SKM-1 (cell line): ENCODE measurements at regions not wholly inside any gene's neighbourhood (a gene's known extent, or its start where the extent isn't known, plus 50 kb on each side); places are given as distances from the start of the nearest gene placed in this dataset.
"Not testable (repeated sequence)": the region's sequence is repeated elsewhere in the genome, so short reads cannot be mapped to it uniquely, and the experiment has no call there.

Source experiments
- DNase-seq: peaks from one replicate; lab custom pipeline; 2025; ENCODE audit not compliant: unreplicated experiment; lab: John Stamatoyannopoulos, UW

GRCh38 chr16:7278636-7279035 is 54.0 kb upstream of the RBFOX1 start:
- no peak for DNase-seq

GRCh38 chr16:7272567-7273158 is 60.0 kb upstream of the RBFOX1 start:
- no peak for DNase-seq

GRCh38 chr16:7271486-7271885 is 61.2 kb upstream of the RBFOX1 start:
- DNase-seq: no peak

GRCh38 chr16:7270823-7271222 is 61.8 kb upstream of the RBFOX1 start:
- no peak for DNase-seq

GRCh38 chr16:7270006-7270405 is 62.6 kb upstream of the RBFOX1 start:
- DNase-seq: no peak

- DNase-seq: no peak
These were observed 64.5 kb upstream of the RBFOX1 start for GRCh38 chr16:7268182-7268581.

GRCh38 chr16:7257016-7257415 is 75.6 kb upstream of the RBFOX1 start:
- no peak for DNase-seq

GRCh38 chr16:7246578-7246977 is 86.1 kb upstream of the RBFOX1 start:
- DNase-seq: no peak

- no peak for DNase-seq
These were observed 93.1 kb upstream of the RBFOX1 start for GRCh38 chr16:7239547-7239946.

GRCh38 chr16:7236824-7237410 is 95.7 kb upstream of the RBFOX1 start:
- no peak for DNase-seq

GRCh38 chr16:7233975-7234374 is 98.7 kb upstream of the RBFOX1 start:
- DNase-seq: no peak

GRCh38 chr16:7231762-7232161 is 100.9 kb upstream of the RBFOX1 start:
- DNase-seq: no peak

- DNase-seq: not testable (repeated sequence)
These were observed 103.0 kb upstream of the RBFOX1 start for GRCh38 chr16:7229433-7230218.

- DNase-seq: no peak
These were observed 105.4 kb upstream of the RBFOX1 start for GRCh38 chr16:7227229-7227721.

- no peak for DNase-seq
These were observed 111.5 kb upstream of the RBFOX1 start for GRCh38 chr16:7221157-7221556.

GRCh38 chr16:7218936-7219335 is 113.7 kb upstream of the RBFOX1 start:
- no peak for DNase-seq

- DNase-seq: no peak
These were observed 114.8 kb upstream of the RBFOX1 start for GRCh38 chr16:7217797-7218196.

GRCh38 chr16:7216719-7217118 is 115.9 kb upstream of the RBFOX1 start:
- no peak for DNase-seq

GRCh38 chr16:7211781-7212180 is 120.9 kb upstream of the RBFOX1 start:
- DNase-seq: no peak

GRCh38 chr16:7209598-7209997 is 123.0 kb upstream of the RBFOX1 start:
- no peak for DNase-seq

GRCh38 chr16:7206469-7206868 is 126.2 kb upstream of the RBFOX1 start:
- DNase-seq: no peak

- DNase-seq: no peak
These were observed 132.3 kb upstream of the RBFOX1 start for GRCh38 chr16:7200320-7200719.
